ENCODE measurements at regions not wholly inside any gene's neighbourhood (a gene's known extent, or its start where the extent isn't known, plus 50 kb on each side); places are given as distances from the start of the nearest gene placed in this dataset.

- TF ChIP-seq, protein P1, sequence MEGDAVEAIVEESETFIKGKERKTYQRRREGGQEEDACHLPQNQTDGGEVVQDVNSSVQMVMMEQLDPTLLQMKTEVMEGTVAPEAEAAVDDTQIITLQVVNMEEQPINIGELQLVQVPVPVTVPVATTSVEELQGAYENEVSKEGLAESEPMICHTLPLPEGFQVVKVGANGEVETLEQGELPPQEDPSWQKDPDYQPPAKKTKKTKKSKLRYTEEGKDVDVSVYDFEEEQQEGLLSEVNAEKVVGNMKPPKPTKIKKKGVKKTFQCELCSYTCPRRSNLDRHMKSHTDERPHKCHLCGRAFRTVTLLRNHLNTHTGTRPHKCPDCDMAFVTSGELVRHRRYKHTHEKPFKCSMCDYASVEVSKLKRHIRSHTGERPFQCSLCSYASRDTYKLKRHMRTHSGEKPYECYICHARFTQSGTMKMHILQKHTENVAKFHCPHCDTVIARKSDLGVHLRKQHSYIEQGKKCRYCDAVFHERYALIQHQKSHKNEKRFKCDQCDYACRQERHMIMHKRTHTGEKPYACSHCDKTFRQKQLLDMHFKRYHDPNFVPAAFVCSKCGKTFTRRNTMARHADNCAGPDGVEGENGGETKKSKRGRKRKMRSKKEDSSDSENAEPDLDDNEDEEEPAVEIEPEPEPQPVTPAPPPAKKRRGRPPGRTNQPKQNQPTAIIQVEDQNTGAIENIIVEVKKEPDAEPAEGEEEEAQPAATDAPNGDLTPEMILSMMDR (conservative IDR thresholded peaks at IDR 0.05; ENCODE audit: low read length), result no peak
- TF ChIP-seq EZH2phosphoT487 (IDR thresholded peaks at IDR 0.05; ENCODE audit: borderline replicate concordance), result no peak
Observed at GRCh38 chr9:82353631-82354278, 365.2 kb downstream of the SPATA31D1 start.

Measured in Loucy (cell line).